ENCODE measurements at regions not wholly inside any gene's neighbourhood (a gene's known extent, or its start where the extent isn't known, plus 50 kb on each side); places are given as distances from the start of the nearest gene placed in this dataset.

DNA sequence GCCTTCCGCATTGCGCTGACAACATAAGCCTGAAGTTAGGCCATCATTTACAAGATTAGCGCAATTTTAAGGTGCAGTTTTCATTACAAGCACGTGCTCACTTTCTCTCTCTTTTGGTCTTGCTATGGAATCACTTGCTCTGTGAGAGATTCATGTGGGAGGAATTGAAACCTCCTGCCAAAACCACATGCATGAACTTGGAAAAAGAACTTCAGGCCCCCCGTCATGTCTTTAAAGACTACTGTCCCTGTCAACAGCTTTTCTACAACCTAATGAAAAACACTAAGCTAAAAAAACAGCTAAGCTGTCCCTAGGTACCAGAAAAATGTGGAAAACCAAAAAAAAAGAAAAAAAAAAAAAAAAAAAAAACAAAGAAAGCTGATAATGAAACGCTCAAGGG lies 1707.6 kb upstream of the RAG2 start:
- no peak overlapping the region for H3K4me3 ChIP-seq (ENCODE audit: insufficient read depth, low read length)
- H3K4me2 ChIP-seq (ENCODE audit: insufficient read depth, low read length), result no peak overlapping the region
- no peaks in the 10 kb centered on the region for H3K27me3 ChIP-seq (ENCODE audit: insufficient read depth, low read length)
- H4K20me1 ChIP-seq (ENCODE audit: insufficient read depth, low read length), result no peaks in the 10 kb centered on the region
- no peak overlapping the region for H3K27ac ChIP-seq (ENCODE audit: low read depth, low read length)
- H3K79me2 ChIP-seq (ENCODE audit: insufficient read depth, low read length), result no peaks in the 10 kb centered on the region
- no peaks in the 10 kb centered on the region for H3K4me1 ChIP-seq (ENCODE audit: insufficient read depth, low read length)
- H3K9me3 ChIP-seq (ENCODE audit: low read depth, low read length), result no peaks in the 10 kb centered on the region
- TF ChIP-seq, protein P1, sequence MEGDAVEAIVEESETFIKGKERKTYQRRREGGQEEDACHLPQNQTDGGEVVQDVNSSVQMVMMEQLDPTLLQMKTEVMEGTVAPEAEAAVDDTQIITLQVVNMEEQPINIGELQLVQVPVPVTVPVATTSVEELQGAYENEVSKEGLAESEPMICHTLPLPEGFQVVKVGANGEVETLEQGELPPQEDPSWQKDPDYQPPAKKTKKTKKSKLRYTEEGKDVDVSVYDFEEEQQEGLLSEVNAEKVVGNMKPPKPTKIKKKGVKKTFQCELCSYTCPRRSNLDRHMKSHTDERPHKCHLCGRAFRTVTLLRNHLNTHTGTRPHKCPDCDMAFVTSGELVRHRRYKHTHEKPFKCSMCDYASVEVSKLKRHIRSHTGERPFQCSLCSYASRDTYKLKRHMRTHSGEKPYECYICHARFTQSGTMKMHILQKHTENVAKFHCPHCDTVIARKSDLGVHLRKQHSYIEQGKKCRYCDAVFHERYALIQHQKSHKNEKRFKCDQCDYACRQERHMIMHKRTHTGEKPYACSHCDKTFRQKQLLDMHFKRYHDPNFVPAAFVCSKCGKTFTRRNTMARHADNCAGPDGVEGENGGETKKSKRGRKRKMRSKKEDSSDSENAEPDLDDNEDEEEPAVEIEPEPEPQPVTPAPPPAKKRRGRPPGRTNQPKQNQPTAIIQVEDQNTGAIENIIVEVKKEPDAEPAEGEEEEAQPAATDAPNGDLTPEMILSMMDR (IDR thresholded peaks at IDR 0.05; ENCODE audit: extremely low read depth, low read depth, low read length), result no peak
- no peak for DNase-seq (ENCODE audit: insufficient read length, low spot score, missing footprints)
- H2AFZ ChIP-seq (ENCODE audit: low read length), result no peak overlapping the region
- no peaks in the 10 kb centered on the region for H3K36me3 ChIP-seq (ENCODE audit: insufficient read depth, low read length)

DNA sequence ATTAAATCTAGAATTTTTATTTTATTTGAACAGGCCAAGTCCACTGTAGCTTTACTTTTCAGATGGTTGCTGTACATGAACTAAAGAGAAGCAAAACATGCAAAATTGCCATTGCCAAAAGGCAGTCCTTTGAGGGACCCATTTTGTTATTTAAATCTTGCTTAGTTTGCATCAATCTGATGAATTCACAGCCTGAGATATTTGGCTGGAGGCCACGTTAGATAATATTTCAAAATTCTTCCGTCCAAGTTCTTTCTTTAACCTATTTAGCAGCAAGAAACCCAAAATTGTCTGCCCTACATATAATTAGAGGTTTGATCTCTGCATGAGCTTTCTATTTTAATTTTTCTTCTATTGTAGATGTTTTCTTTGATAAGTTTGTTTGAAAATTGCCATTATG lies 1706.9 kb upstream of the RAG2 start:
- Histone ChIP-seq H3K4me1 (ENCODE audit: insufficient read depth, low read length) (no peaks in the 10 kb centered on the region), H3K36me3 (ENCODE audit: insufficient read depth, low read length) (no peaks in the 10 kb centered on the region), H3K79me2 (ENCODE audit: insufficient read depth, low read length) (no peaks in the 10 kb centered on the region), H2AFZ (ENCODE audit: low read length) (no peak overlapping the region), H3K27me3 (ENCODE audit: insufficient read depth, low read length) (no peaks in the 10 kb centered on the region), H3K27ac (ENCODE audit: low read depth, low read length) (no peak overlapping the region), H3K9me3 (ENCODE audit: low read depth, low read length) (no peaks in the 10 kb centered on the region), H4K20me1 (ENCODE audit: insufficient read depth, low read length) (no peaks in the 10 kb centered on the region), H3K4me3 (ENCODE audit: insufficient read depth, low read length) (no peak overlapping the region), H3K4me2 (ENCODE audit: insufficient read depth, low read length) (no peak overlapping the region)
- DNase-seq (ENCODE audit: insufficient read length, low spot score, missing footprints), result no peak
- TF ChIP-seq, protein P1 (IDR thresholded peaks at IDR 0.05; ENCODE audit: extremely low read depth, low read depth, low read length), result no peak

DNA sequence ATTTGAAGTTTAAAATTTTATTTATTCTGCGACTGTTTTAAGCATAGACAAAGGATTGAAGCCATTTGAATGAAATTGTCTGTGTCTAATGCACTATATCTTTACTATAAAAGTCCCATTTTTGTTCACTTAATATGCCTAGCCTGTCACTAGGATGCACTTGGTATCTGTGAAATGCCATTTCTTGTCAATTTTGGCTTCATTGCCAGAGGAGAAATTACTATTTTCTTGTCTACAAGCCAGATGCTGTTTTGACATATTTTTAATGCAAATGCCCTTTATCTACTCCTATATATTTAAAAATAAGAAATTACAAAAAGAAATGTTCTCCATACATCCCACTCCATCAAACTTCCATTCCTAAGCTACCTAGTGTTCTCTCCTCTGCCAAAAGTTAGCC lies 1704.5 kb upstream of the RAG2 start:
- Histone ChIP-seq H3K27ac (ENCODE audit: low read depth, low read length) (no peak overlapping the region), H3K27me3 (ENCODE audit: insufficient read depth, low read length) (no peaks in the 10 kb centered on the region), H3K36me3 (ENCODE audit: insufficient read depth, low read length) (no peaks in the 10 kb centered on the region), H2AFZ (ENCODE audit: low read length) (no peak overlapping the region), H3K4me1 (ENCODE audit: insufficient read depth, low read length) (no peaks in the 10 kb centered on the region), H3K4me3 (ENCODE audit: insufficient read depth, low read length) (no peak overlapping the region), H3K4me2 (ENCODE audit: insufficient read depth, low read length) (no peak overlapping the region), H3K79me2 (ENCODE audit: insufficient read depth, low read length) (no peaks in the 10 kb centered on the region), H4K20me1 (ENCODE audit: insufficient read depth, low read length) (no peaks in the 10 kb centered on the region), H3K9me3 (ENCODE audit: low read depth, low read length) (no peaks in the 10 kb centered on the region)
- TF ChIP-seq, protein P1 (IDR thresholded peaks at IDR 0.05; ENCODE audit: extremely low read depth, low read depth, low read length), result no peak
- no peak for DNase-seq (ENCODE audit: insufficient read length, low spot score, missing footprints)

DNA sequence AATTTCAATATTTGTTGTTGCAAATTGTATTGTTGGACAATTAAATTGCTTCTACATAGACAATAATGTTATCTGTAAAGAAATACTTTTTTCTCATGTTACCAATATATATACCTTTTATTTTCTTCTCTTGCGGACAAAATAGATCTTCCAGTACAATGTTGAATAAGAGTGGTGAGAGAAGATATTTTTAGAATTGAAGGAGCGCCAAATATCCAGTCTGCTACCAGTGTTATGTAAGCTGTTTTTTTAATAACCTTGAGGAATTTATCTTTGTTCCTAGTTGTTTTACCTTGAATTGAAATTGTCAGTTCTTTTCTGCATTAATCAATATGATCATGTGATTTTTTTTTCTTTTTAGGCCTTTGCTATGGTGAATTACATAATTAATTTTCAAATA lies 1702.5 kb upstream of the RAG2 start:
- H3K4me2 ChIP-seq (ENCODE audit: insufficient read depth, low read length), result no peak overlapping the region
- no peaks in the 10 kb centered on the region for H3K9me3 ChIP-seq (ENCODE audit: low read depth, low read length)

More for the DNA sequence above, 1702.5 kb upstream of the RAG2 start:
- H4K20me1 ChIP-seq (ENCODE audit: insufficient read depth, low read length), result no peaks in the 10 kb centered on the region
- no peaks in the 10 kb centered on the region for H3K79me2 ChIP-seq (ENCODE audit: insufficient read depth, low read length)
- no peaks in the 10 kb centered on the region for H3K36me3 ChIP-seq (ENCODE audit: insufficient read depth, low read length)
- H3K27me3 ChIP-seq (ENCODE audit: insufficient read depth, low read length), result no peaks in the 10 kb centered on the region
- H2AFZ ChIP-seq (ENCODE audit: low read length), result no peak overlapping the region
- no peaks in the 10 kb centered on the region for H3K4me1 ChIP-seq (ENCODE audit: insufficient read depth, low read length)
- no peak overlapping the region for H3K27ac ChIP-seq (ENCODE audit: low read depth, low read length)
- TF ChIP-seq, protein P1 (IDR thresholded peaks at IDR 0.05; ENCODE audit: extremely low read depth, low read depth, low read length), result no peak
- H3K4me3 ChIP-seq (ENCODE audit: insufficient read depth, low read length), result no peak overlapping the region
- no peak for DNase-seq (ENCODE audit: insufficient read length, low spot score, missing footprints)

Data from osteoblast (primary cell).